IMR-90 (cell line): ENCODE measurements at regions not wholly inside any gene's neighbourhood (a gene's known extent, or its start where the extent isn't known, plus 50 kb on each side); places are given as distances from the start of the nearest gene placed in this dataset.

Source experiments
- ATAC-seq: fragments of 200-7000 bp; cut with Tn5 transposase; 2 replicates; pipeline ENCODE4 v1.9.1; 2020; ENCODE audit warnings: low read depth, mild to moderate bottlenecking, moderate library complexity
- BruUV-seq: library from RNA; stranded (reverse); fragments of 400-500 nt; replicated peaks from 2 replicates; lab custom pipeline; 2021; lab: Mats Ljungman, UMichigan
- CTCF ChIA-PET: fragments of 300-600 bp; formaldehyde crosslinking; extraction: SDS; loops from one replicate; lab custom pipeline; 2021; ENCODE audit warnings: antibody characterized with exemption; lab: Yijun Ruan, JAX
- POLR2A ChIA-PET: fragments of 300-600 bp; sonication (Branson Sonifier 250); formaldehyde crosslinking; loops from one replicate; lab custom pipeline; 2022; ENCODE audit warnings: antibody characterized with exemption; ENCODE audit not compliant: unreplicated experiment; lab: Charles Lee
- DNase-seq: peaks from one replicate; pipeline ENCODE4 v3.0.0; 2013
- H2AFZ ChIP-seq: replicated peaks from 2 replicates; pipeline ENCODE3; 2013; ENCODE audit warnings: low read length, mild to moderate bottlenecking; ENCODE audit not compliant: poor library complexity
- H2AK5ac ChIP-seq: 2 replicates; pipeline ENCODE4 v1.6.1; 2013; ENCODE audit warnings: low read depth, low read length, inconsistent platforms
- H2AK9ac ChIP-seq: replicated peaks from 2 replicates; pipeline ENCODE3; 2013; ENCODE audit warnings: mild to moderate bottlenecking, low read depth, low read length, moderate library complexity; ENCODE audit not compliant: poor library complexity
- H2BK120ac ChIP-seq: 2 replicates; pipeline ENCODE4 v1.6.1; 2013; ENCODE audit warnings: low read depth, low read length, inconsistent platforms
- H2BK15ac ChIP-seq: 3 replicates; pipeline ENCODE4 v1.6.1; 2013; ENCODE audit warnings: low read depth, low read length, inconsistent platforms
- H2BK20ac ChIP-seq: 2 replicates; pipeline ENCODE4 v1.6.1; 2013; ENCODE audit warnings: low read depth, mild to moderate bottlenecking, inconsistent platforms, low read length, moderate library complexity
- H2BK5ac ChIP-seq: 2 replicates; pipeline ENCODE4 v1.6.1; 2013; ENCODE audit warnings: mild to moderate bottlenecking, low read depth, low read length, inconsistent platforms; ENCODE audit not compliant: poor library complexity, severe bottlenecking
- H3K14ac ChIP-seq: replicated peaks from 2 replicates; pipeline ENCODE4 v1.6.1; 2013; ENCODE audit warnings: low read depth, low read length, inconsistent platforms
- H3K18ac ChIP-seq: 2 replicates; pipeline ENCODE4 v1.6.1; 2013; ENCODE audit warnings: low read depth, low read length, control low read depth
- H3K23ac ChIP-seq: 2 replicates; pipeline ENCODE4 v1.6.1; 2013; ENCODE audit warnings: low read depth, low read length, inconsistent platforms
- H3K27ac ChIP-seq: 2 replicates; pipeline ENCODE4 v1.5.1; 2013; ENCODE audit warnings: mild to moderate bottlenecking, control low read depth, low read length; ENCODE audit not compliant: insufficient read depth
- H3K27me3 ChIP-seq: 2 replicates; pipeline ENCODE4 v1.6.1; 2013; ENCODE audit warnings: low read length; ENCODE audit not compliant: control insufficient read depth, insufficient read depth
- H3K36me3 ChIP-seq: 2 replicates; pipeline ENCODE4 v1.6.1; 2013; ENCODE audit warnings: low read length, mixed read lengths; ENCODE audit not compliant: control insufficient read depth, insufficient read depth
- H3K4ac ChIP-seq: 2 replicates; pipeline ENCODE4 v1.6.1; 2013; ENCODE audit warnings: low read depth, low read length, inconsistent platforms
- H3K4me1 ChIP-seq: 2 replicates; pipeline ENCODE4 v1.6.1; 2013; ENCODE audit warnings: low read length, mixed read lengths; ENCODE audit not compliant: control insufficient read depth, insufficient read depth
- H3K4me2 ChIP-seq: 2 replicates; pipeline ENCODE4 v1.6.1; 2013; ENCODE audit warnings: low read depth, mild to moderate bottlenecking, control low read depth, low read length, moderate library complexity
- H3K4me3 ChIP-seq: 2 replicates; pipeline ENCODE4 v1.5.1; 2013; ENCODE audit warnings: low read depth, mild to moderate bottlenecking, control low read depth, low read length, moderate library complexity; ENCODE audit not compliant: insufficient read depth
- H3K56ac ChIP-seq: 2 replicates; pipeline ENCODE4 v1.6.1; 2013; ENCODE audit warnings: low read length, inconsistent platforms; ENCODE audit not compliant: insufficient read depth; ENCODE audit errors: extremely low read depth
- H3K79me1 ChIP-seq, 2 experiments: 2 replicates each; pipeline ENCODE4 v1.6.1; 2013; ENCODE audit warnings: low read length in 2 of 2, inconsistent platforms in 1 of 2, low read depth in 1 of 2
- H3K9ac ChIP-seq: 2 replicates; pipeline ENCODE4 v1.6.1; 2013; ENCODE audit warnings: low read depth, low read length, control low read depth
- H3K9me1 ChIP-seq: 2 replicates; pipeline ENCODE4 v1.6.1; 2013; ENCODE audit warnings: low read length, inconsistent platforms; ENCODE audit not compliant: insufficient read depth
- H3K9me3 ChIP-seq: 2 replicates; pipeline ENCODE4 v1.6.1; 2013; ENCODE audit warnings: low read length; ENCODE audit not compliant: control insufficient read depth, insufficient read depth
- H4K20me1 ChIP-seq: 2 replicates; pipeline ENCODE4 v1.6.1; 2013; ENCODE audit warnings: low read length, inconsistent platforms; ENCODE audit not compliant: insufficient read depth
- H4K5ac ChIP-seq: 2 replicates; pipeline ENCODE4 v1.6.1; 2013; ENCODE audit warnings: mild to moderate bottlenecking, low read depth, low read length, control low read depth
- H4K8ac ChIP-seq, 2 experiments: 2 replicates each; pipeline ENCODE4 v1.6.1; 2013; ENCODE audit warnings: low read depth in 2 of 2, low read length in 2 of 2, control low read depth in 1 of 2, inconsistent platforms in 1 of 2
- H4K91ac ChIP-seq: 2 replicates; pipeline ENCODE4 v1.6.1; 2013; ENCODE audit warnings: low read depth, low read length, inconsistent platforms; ENCODE audit not compliant: insufficient read depth
- BHLHE40 ChIP-seq: fragments of 150-350 bp; IDR thresholded peaks from 2 replicates; pipeline ENCODE4 v1.6.1; 2016; ENCODE audit warnings: mild to moderate bottlenecking, low read depth, low read length
- CEBPB ChIP-seq: IDR thresholded peaks from 2 replicates; pipeline ENCODE4 v1.6.1; 2012; ENCODE audit warnings: low read depth, low read length, improper control_type of control experiment
- CHD1 ChIP-seq: IDR thresholded peaks from 2 replicates; pipeline ENCODE4 v1.6.1; 2012; ENCODE audit warnings: low read depth, low read length, improper control_type of control experiment
- FOS ChIP-seq: fragments of 150-350 bp; IDR thresholded peaks from 2 replicates; pipeline ENCODE4 v1.6.1; 2016; ENCODE audit warnings: low read depth, low read length
- MAFK ChIP-seq: IDR thresholded peaks from 2 replicates; pipeline ENCODE4 v1.6.1; 2012; ENCODE audit warnings: low read depth, low read length, improper control_type of control experiment
- MAZ ChIP-seq: IDR thresholded peaks from 2 replicates; pipeline ENCODE4 v1.6.1; 2012; ENCODE audit warnings: low read depth, mild to moderate bottlenecking, low read length, improper control_type of control experiment, moderate library complexity, borderline replicate concordance
- MXI1 ChIP-seq: IDR thresholded peaks from 2 replicates; pipeline ENCODE4 v1.6.1; 2012; ENCODE audit warnings: low read depth, mild to moderate bottlenecking, low read length, moderate library complexity, borderline replicate concordance
- NFE2L2 ChIP-seq: fragments of 150-350 bp; IDR thresholded peaks from 2 replicates; pipeline ENCODE4 v1.6.1; 2016; ENCODE audit warnings: low read depth, mild to moderate bottlenecking, low read length
- POLR2A ChIP-seq: IDR thresholded peaks from 2 replicates; pipeline ENCODE4 v1.6.1; 2012; ENCODE audit warnings: mild to moderate bottlenecking, low read depth, low read length
- RAD21 ChIP-seq: IDR thresholded peaks from 2 replicates; pipeline ENCODE4 v1.6.1; 2012; ENCODE audit warnings: low read length, improper control_type of control experiment
- RCOR1 ChIP-seq: IDR thresholded peaks from 2 replicates; pipeline ENCODE4 v1.6.1; 2012; ENCODE audit warnings: mild to moderate bottlenecking, low read length, improper control_type of control experiment; ENCODE audit not compliant: insufficient replicate concordance
- RFX5 ChIP-seq: IDR thresholded peaks from 2 replicates; pipeline ENCODE4 v1.8.0; 2012; ENCODE audit warnings: low read depth, mild to moderate bottlenecking, low read length, moderate library complexity
- SMC3 ChIP-seq: fragments of 150-350 bp; IDR thresholded peaks from 2 replicates; pipeline ENCODE4 v1.6.1; 2016; ENCODE audit warnings: low read depth, mild to moderate bottlenecking, antibody characterized with exemption, low read length, moderate library complexity
- dilution Hi-C: fragments of 300-500 bp; cut with HindIII; formaldehyde crosslinking; loops from one replicate; pipeline ENCODE4 v1.14.3; 2018; ENCODE audit warnings: low sequenced_read_pairs; ENCODE audit not compliant: unreplicated experiment
- in situ Hi-C: fragments of 300-500 bp; cut with MboI; formaldehyde crosslinking; loops from 3 replicates; pipeline ENCODE4 v1.14.3; 2019; ENCODE audit warnings: low sequenced_read_pairs, inconsistent platforms, mixed read lengths
- intact Hi-C: fragments of 100-400 bp; cut with micrococcal nuclease; formaldehyde crosslinking; loops from 2 replicates; pipeline ENCODE4 v1.10.0; 2022
- TF ChIP-seq, protein P1 (sequence below): fragments of 150-350 bp; IDR thresholded peaks from 2 replicates; pipeline ENCODE4 v1.6.1; 2017; ENCODE audit warnings: mild to moderate bottlenecking, antibody characterized with exemption, low read length, low read depth
- TF ChIP-seq, protein P2 (sequence below): conservative IDR thresholded peaks from 2 replicates; pipeline ENCODE4 v1.5.1; 2012; ENCODE audit warnings: mild to moderate bottlenecking, low read depth, low read length, improper control_type of control experiment
- TF ChIP-seq, protein P3 (sequence below): fragments of 150-350 bp; IDR thresholded peaks from 2 replicates; pipeline ENCODE4 v1.6.1; 2016; ENCODE audit warnings: low read depth, mild to moderate bottlenecking, low read length, moderate library complexity, borderline replicate concordance

DNA sequence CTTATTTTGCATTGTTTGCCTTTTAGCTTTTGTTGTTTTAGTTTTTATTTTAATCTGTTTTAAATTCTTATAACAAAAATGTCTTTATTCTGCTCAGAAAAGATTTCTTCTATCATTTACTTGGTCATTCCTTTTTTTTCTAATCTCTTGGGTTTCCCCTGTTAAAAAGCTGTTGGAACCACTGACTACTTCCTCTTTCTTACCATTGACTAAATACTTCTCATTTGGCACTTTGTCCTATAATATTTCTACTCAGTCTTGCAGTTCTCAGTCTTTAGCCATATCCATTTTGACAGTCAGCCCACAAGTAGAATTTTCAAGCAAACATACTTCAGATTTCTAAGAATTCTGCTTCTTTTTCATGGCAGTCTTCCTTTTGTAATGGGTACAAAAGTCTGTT lies 567.2 kb downstream of the SATB2 start:
- Histone ChIP-seq H2BK5ac (no peak overlapping the region), H3K4me3 (no peak overlapping the region), H4K91ac (no peak overlapping the region), H4K8ac (no peak overlapping the region), H3K18ac (no peak overlapping the region), H4K5ac (no peak overlapping the region), H2AK5ac (no peak overlapping the region), H3K4me1 (no peaks in the 10 kb centered on the region), H3K14ac (no peak overlapping the region), H3K27me3 (no peaks in the 10 kb centered on the region), H3K9me3 (no peaks in the 10 kb centered on the region), H3K9ac (no peak overlapping the region), H2BK20ac (no peak overlapping the region), H3K27ac (no peak overlapping the region), H2AFZ (no peak overlapping the region), H3K4ac (no peak overlapping the region), H3K23ac (no peak overlapping the region), H3K36me3 (no peaks in the 10 kb centered on the region), H2BK15ac (no peak overlapping the region), H4K20me1 (no peaks in the 10 kb centered on the region), H3K9me1 (no peaks in the 10 kb centered on the region), H2AK9ac (no peak overlapping the region), H3K4me2 (no peak overlapping the region), H3K56ac (no peak overlapping the region), H2BK120ac (no peak overlapping the region), H3K79me1 (no peaks in the 10 kb centered on the region)
- DNase-seq (no peak), ATAC-seq (no peak)
- intact Hi-C loops, result no loop called here
- dilution Hi-C loops, result no loop called here
- no TSS peak for BruUV-seq
- in situ Hi-C loops, result no loop called here
- no peak for TF ChIP-seq BHLHE40
- TF ChIP-seq MAFK, result no peak
- no peak for TF ChIP-seq CHD1
- TF ChIP-seq, protein P1, sequence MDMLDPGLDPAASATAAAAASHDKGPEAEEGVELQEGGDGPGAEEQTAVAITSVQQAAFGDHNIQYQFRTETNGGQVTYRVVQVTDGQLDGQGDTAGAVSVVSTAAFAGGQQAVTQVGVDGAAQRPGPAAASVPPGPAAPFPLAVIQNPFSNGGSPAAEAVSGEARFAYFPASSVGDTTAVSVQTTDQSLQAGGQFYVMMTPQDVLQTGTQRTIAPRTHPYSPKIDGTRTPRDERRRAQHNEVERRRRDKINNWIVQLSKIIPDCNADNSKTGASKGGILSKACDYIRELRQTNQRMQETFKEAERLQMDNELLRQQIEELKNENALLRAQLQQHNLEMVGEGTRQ, result no peak
- no peak for TF ChIP-seq MAZ
- TF ChIP-seq, protein P2, sequence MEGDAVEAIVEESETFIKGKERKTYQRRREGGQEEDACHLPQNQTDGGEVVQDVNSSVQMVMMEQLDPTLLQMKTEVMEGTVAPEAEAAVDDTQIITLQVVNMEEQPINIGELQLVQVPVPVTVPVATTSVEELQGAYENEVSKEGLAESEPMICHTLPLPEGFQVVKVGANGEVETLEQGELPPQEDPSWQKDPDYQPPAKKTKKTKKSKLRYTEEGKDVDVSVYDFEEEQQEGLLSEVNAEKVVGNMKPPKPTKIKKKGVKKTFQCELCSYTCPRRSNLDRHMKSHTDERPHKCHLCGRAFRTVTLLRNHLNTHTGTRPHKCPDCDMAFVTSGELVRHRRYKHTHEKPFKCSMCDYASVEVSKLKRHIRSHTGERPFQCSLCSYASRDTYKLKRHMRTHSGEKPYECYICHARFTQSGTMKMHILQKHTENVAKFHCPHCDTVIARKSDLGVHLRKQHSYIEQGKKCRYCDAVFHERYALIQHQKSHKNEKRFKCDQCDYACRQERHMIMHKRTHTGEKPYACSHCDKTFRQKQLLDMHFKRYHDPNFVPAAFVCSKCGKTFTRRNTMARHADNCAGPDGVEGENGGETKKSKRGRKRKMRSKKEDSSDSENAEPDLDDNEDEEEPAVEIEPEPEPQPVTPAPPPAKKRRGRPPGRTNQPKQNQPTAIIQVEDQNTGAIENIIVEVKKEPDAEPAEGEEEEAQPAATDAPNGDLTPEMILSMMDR, result no peak
- TF ChIP-seq CEBPB, result no peak
- TF ChIP-seq FOS, result no peak
- no peak for TF ChIP-seq RCOR1
- TF ChIP-seq RFX5, result no peak
- no peak for TF ChIP-seq POLR2A
- no peak for TF ChIP-seq NFE2L2
- no peak for TF ChIP-seq RAD21
- no peak for TF ChIP-seq MXI1
- TF ChIP-seq, protein P3, sequence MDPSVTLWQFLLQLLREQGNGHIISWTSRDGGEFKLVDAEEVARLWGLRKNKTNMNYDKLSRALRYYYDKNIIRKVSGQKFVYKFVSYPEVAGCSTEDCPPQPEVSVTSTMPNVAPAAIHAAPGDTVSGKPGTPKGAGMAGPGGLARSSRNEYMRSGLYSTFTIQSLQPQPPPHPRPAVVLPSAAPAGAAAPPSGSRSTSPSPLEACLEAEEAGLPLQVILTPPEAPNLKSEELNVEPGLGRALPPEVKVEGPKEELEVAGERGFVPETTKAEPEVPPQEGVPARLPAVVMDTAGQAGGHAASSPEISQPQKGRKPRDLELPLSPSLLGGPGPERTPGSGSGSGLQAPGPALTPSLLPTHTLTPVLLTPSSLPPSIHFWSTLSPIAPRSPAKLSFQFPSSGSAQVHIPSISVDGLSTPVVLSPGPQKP, result no peak
- TF ChIP-seq SMC3, result no peak
- CTCF ChIA-PET, result interaction anchor here (0.5 kb wide), 1 partner anchor 562 kb away, joined by 5 read pairs; no protein-coding TSS in a partner anchor
- POLR2A ChIA-PET, result no interaction called here
